T47D (cell line): ENCODE measurements at regions not wholly inside any gene's neighbourhood (a gene's known extent, or its start where the extent isn't known, plus 50 kb on each side); places are given as distances from the start of the nearest gene placed in this dataset.

ENCODE experiments used
- DNase-seq, 2 experiments: peaks; one replicate each; pipeline versions ENCODE4 v3.0.0 to v3.0.0-alpha.2; 2011 to 2012; ENCODE audit warnings: low read depth in 1 of 2, low spot score in 1 of 2
- JUND ChIP-seq: IDR thresholded peaks from 2 replicates; pipeline ENCODE4 v1.6.1; 2012; ENCODE audit warnings: low read depth
- in situ Hi-C: cut with HindIII; loops from 2 replicates; pipeline ENCODE4 v1.10.0; 2016; ENCODE audit warnings: low sequenced_read_pairs, low pct_unique_long_range_greater_than_20kb

DNA sequence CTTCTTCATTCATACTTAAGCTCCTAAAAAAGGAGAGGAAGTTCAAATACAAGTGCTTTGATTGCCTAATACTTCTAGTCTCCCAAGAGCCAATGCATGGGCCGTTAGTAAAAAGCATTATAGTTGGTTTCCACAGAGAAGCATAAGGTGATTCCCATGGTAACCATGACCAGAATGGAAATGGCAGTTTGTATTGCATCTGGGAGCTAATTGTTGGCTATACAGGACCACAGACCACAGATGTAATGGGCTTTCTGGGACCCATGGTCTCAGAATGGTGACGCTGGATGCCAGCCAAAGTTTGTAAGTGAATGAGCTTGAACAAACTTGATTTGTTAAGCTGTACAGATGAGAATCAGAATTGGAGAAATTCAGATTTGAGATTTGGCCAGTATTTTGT is 333.9 kb upstream of the C11orf87 start:
- DNase-seq: no peak
- no peak for TF ChIP-seq JUND
- in situ Hi-C loops: no loop called here

DNA sequence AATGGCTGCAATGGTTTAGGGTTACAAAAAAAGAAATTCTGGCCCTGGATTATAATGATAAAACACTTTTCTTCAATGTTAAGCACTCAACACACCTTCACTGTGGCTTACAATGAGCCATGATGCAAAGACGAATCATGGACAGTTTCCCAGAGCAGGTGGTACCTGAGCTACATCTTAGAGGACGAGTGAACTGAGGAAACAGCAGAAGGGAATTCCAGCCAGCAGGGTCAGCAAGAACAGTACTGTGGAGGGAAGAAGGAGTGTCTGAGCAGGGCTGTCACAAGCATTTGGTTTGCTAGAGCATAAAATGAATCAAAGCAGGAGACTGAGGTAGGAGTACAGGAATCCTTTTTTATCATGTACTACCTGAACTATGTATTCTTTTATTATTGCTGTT is 332.8 kb upstream of the C11orf87 start:
- in situ Hi-C loops: no loop called here
- no peak for TF ChIP-seq JUND
- DNase-seq: no peak

DNA sequence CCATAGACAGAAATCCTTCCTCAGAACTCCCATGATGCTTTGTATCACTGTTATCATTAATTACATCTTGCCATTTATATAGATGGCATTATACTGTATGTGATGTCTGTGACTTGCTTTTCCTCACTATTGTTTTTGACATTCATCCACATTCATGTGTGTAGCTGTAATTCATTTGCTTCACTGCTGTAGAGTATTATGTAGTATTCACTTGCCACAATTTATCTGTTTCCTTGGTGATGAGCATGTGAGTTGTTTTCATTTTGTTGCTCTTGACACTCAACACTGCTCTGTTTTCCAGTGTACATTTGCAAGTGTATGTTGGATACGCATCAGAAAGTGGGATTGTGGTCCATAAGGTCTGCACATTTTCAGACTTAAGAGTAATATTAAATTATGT is 328.6 kb upstream of the C11orf87 start:
- no peak for TF ChIP-seq JUND
- in situ Hi-C loops: no loop called here
- DNase-seq: no peak

DNA sequence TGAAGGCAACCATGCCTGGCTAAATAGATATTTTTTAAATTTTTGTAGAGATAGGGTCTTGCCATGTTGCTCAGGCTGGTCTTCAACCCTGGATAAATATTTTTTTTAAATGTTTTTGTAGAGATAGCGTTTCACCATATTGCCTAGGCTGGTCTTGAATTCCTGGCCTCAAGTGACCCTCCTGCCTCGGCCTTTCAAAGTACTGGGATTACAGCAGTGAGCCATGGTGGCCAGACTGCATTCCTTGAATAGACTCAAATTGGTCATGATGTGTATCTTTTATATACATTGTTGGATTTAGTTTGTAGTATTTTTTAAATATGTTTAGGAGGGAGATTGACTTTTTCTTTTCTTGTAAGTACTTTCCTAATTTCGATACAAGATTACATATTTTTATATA is 325.7 kb upstream of the C11orf87 start:
- in situ Hi-C loops: no loop called here
- peak in 1 of 2 experiments; percentile 71 for DNase-seq
- no peak for TF ChIP-seq JUND

DNA sequence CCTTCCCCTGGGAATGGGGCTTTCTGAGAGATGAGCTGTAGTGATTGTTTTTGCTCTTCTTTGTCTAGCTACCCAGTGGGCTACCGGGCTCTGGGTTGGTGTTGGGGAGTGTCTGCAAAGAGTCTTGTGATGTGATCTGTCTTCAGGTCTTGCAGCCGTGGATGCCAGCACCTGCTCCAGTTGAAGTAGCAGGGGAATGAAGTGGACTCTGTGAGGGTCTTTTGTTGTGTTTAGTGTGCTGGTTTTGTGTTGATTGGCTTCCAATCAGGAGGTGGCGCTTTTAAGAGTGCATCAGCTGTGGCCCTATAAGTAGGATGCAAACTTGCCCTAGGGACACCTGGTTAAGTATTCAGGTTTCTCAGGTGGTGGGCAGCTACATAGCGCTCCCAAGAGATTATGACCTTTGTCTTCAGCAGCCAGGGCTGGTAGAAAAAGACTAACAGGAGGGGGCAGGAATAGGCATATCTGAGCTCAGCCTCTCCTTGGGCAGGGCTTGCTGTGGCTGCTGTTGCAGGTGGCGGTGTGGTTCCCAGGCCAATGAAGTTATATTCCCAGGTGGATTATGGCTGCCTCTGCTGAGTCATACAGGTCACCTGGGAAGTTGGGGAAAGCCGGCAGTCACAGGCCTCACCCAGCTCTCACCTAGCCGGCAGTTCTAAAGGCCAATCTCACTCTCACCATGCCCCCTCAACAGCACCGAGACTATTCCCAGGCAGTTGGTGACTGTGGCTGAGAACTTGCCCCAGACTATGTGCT is 315.7 kb upstream of the C11orf87 start:
- DNase-seq: no peak
- no peak for TF ChIP-seq JUND
- in situ Hi-C loops: no loop called here

DNA sequence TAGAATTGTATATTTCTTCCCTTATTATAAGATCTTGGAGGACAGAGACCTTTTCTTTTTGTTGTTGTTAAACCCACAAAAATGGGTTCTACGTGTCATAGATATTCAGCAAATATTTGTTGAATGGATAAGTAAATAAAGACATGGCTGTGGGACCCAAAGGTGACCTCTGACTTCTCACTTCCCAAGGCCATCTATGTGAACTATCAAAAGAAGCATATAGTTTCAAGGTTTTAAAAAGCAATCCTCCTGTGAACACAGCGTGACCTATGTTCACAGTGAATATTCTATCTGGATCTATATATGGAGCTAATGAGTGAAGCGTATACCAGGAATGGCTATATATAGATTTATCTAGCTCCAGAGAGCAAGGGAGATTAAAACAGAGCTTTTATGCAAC is 312.8 kb upstream of the C11orf87 start:
- in situ Hi-C loops: no loop called here
- no peak for TF ChIP-seq JUND
- DNase-seq: no peak

DNA sequence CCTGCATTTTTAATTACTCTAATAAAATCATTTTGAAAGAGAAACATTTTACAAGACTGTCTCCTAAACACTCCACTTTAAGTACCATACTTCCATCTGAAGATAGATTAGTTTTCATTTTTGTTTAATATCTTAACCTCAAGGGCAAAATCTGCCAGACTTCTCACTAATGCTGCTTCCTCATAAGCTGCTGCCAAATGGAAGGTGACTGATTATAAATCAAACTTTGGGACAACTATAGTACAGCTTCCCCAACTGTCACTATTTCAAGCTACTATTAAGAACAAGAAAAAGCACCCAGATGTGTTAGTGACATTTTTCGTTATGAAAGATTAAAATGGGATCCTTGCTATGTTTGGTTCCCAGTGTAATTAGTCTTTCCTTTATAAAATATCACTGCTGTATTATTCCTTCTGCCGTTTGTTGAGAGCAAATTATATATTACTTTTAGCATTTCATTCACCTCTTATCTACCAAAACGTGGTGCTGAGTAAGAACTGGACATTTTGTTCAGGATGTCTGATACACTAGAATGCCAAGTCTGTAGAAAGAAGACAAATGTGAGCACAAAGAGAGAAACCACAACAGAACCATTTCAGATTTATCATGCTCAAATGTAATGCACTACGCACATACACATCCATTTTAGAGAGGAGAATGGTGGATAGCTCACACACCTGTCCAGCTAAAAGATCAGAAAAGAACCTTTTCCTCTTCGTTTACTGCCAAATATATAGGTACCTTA is 312.2 kb upstream of the C11orf87 start:
- in situ Hi-C loops: no loop called here
- DNase-seq: no peak
- TF ChIP-seq JUND: no peak

DNA sequence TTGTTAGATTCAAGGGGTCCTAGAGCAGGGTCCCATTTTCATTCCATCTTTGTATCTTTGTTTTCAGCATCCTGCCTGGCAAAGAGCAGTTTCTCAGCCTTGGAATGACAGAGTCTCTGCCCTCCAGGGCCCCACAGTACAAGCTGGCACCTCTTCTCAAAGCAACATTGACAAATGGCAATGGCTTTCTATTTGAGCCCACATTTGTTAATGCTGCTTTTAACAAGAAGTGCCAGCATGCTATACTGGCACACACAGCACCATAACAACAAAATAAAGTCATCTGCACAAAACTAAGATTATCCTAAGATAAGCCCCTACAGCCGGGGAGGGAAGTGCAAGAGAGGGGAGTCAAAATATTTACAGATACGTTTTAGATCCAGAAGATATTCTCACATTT is 309.7 kb upstream of the C11orf87 start:
- no peak for DNase-seq
- TF ChIP-seq JUND: no peak
- in situ Hi-C loops: no loop called here

DNA sequence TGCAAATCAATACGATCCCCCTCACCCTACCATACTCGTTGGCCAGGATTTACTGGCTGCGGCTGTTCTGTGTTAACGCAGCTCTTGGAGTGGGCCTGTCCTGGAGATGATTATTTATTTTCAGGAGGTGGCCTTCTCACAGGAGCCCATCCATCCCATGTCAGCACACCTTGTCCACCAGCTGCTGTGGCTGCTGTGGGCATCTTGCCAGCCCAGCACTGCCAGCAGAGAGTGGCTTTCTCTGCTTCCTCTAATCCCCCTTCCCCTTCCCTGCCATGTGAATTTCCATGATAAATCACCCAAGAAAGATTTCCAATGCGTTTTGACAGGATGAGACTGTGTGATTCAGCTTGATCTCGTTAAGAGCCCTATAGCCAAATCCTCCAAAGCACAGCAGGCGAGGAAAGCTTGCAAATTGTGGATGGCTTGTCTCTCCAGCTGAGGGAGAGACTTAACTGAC is 309.1 kb upstream of the C11orf87 start:
- DNase-seq: no peak
- in situ Hi-C loops: no loop called here
- no peak for TF ChIP-seq JUND

DNA sequence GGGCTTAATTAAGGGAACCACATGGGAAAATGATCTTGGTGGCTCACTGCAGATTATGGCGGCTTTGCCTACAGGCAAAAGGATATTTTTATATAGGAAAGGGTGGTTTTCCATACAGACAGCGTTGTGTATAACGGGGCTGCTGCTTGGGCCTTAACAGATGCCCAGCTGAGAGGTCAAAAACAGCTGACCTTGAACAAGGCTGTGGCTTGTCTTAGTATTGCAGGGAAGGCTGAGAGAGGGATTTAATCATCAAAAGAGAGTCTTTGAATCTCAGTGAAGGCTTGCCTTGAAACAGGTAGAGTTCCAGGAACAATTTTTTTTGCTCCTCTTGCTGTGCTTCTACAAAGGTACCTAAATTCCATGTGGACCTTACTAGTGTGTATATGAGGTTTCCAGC is 301.6 kb upstream of the C11orf87 start:
- TF ChIP-seq JUND: no peak

DNA sequence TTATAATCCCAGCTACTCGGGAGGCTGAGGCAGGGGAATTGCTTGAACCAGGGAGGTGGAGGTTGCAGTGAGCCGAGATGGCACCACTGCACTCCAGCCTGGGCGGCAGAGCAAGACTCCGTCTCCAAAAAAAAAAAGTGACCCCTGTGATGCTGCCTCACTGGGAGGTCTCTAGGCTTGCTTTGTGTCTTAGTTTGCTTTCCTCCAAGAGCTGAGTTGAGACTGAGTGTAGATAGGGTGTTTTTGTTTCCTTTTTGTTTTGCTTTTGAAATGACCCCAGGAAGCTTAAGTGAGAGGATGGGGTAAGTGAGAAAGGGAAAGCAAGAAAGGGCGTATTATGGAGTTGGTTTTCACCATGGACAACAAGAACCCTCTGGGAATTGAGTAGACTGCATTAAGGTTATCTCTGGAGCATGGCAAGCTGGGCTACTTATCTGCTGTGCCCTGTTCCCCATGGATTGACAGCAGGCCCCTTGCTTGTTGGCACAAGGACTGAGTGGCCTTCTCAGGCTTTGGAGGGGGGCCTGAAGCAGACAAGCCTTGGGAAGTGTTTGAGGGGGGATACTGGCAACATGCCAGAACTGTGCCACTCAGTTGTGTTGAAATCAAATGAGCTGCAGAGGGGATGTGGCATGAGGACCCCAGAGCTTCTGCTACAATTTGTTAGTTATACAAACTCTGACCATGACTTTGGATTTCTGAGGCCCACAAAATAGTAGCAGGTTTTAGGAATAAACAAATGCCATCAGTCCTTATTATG is 300.6 kb upstream of the C11orf87 start:
- DNase-seq: no peak
- TF ChIP-seq JUND: no peak
- in situ Hi-C loops: no loop called here

More for the DNA sequence above, 301.6 kb upstream of the C11orf87 start:
- DNase-seq: no peak
- in situ Hi-C loops: no loop called here

DNA sequence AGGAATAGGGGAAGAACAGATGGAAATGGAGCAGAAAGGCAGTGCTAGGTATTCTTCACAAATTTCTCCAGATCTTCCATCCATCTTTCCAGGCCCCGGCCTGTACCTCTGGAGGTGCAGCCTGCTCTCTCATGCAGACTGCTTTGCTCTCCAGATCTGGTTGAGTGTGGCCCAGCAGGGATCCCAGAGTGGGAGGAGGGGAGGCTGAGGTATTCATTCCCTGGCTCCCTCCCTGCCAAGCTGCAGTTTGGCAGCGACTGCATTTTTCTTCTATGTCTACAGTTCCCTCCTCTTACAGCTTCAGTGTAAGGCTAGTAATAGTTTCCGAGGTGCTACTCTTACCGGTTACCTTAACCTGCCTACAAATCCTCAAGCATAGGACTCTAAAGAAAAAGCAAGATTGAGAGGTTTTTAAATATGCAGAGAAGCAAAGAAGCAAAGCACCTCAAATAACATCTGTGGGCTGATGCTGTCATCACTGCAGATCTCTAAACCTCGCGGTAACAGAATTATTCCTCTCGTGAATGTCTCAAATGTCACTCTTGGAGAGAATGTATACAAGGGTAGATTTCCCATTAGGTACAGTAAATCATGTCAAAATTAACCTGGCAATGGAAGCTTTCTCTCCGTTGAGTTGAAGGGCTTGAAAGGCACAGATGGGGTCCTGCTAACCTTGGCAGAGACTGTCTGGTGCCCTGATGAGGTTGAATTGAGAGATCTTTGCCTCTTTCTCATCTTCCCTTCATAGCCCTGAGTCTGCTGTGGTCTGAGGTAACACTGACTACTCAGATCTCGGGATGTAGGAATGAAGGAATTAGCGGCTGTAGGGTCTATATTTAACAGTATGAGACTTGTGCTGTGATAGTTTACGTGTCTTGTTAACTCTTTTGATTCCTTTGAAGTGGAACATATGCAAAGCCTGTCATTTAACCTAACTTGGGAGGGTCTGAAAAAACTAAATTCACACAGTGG is 297.9 kb upstream of the C11orf87 start:
- no peak for TF ChIP-seq JUND
- in situ Hi-C loops: no loop called here
- DNase-seq: peak in 1 of 2 experiments; percentile 51
